HEK293 (cell line): ENCODE measurements at regions not wholly inside any gene's neighbourhood (a gene's known extent, or its start where the extent isn't known, plus 50 kb on each side); places are given as distances from the start of the nearest gene placed in this dataset.

Experiments
- CTCF ChIP-seq: fragments of 450-650 bp; formaldehyde crosslinking; IDR thresholded peaks from 2 replicates; pipeline ENCODE4 v1.5.1; 2016; ENCODE audit warnings: missing biosample characterization, missing genetic modification characterization
- KLF7 ChIP-seq: fragments of 450-650 bp; formaldehyde crosslinking; IDR thresholded peaks from 2 replicates; pipeline ENCODE4 v1.5.1; 2016; ENCODE audit warnings: missing biosample characterization, missing genetic modification characterization, borderline replicate concordance
- SALL2 ChIP-seq: fragments of 450-650 bp; formaldehyde crosslinking; IDR thresholded peaks from 2 replicates; pipeline ENCODE4 v1.5.0; 2017; ENCODE audit warnings: missing biosample characterization, mild to moderate bottlenecking, missing genetic modification characterization, borderline replicate concordance
- SETDB1 ChIP-seq: IDR thresholded peaks from one replicate; pipeline ENCODE4 v1.6.1; 2017; ENCODE audit warnings: mild to moderate bottlenecking, low read length, moderate library complexity, mixed read lengths; ENCODE audit not compliant: insufficient read length
- ZBTB1 ChIP-seq: fragments of 450-650 bp; formaldehyde crosslinking; IDR thresholded peaks from 2 replicates; pipeline ENCODE4 v1.5.1; 2016; ENCODE audit warnings: missing biosample characterization, missing genetic modification characterization
- ZBTB20 ChIP-seq: fragments of 450-650 bp; formaldehyde crosslinking; IDR thresholded peaks from 2 replicates; pipeline ENCODE4 v1.5.1; 2016; ENCODE audit warnings: missing biosample characterization, missing genetic modification characterization
- ZBTB49 ChIP-seq: fragments of 450-650 bp; formaldehyde crosslinking; IDR thresholded peaks from 2 replicates; pipeline ENCODE4 v1.5.1; 2016; ENCODE audit warnings: missing biosample characterization, missing genetic modification characterization, low read depth
- ZNF174 ChIP-seq: fragments of 450-650 bp; formaldehyde crosslinking; IDR thresholded peaks from 2 replicates; pipeline ENCODE4 v1.5.0; 2017; ENCODE audit warnings: missing biosample characterization, mild to moderate bottlenecking, missing genetic modification characterization
- ZNF24 ChIP-seq: fragments of 450-650 bp; formaldehyde crosslinking; IDR thresholded peaks from 2 replicates; pipeline ENCODE4 v1.5.1; 2016; ENCODE audit warnings: missing biosample characterization, missing genetic modification characterization
- ZNF449 ChIP-seq: fragments of 450-650 bp; formaldehyde crosslinking; IDR thresholded peaks from 2 replicates; pipeline ENCODE4 v1.5.1; 2017; ENCODE audit warnings: missing biosample characterization, mild to moderate bottlenecking, missing genetic modification characterization, moderate library complexity
- ZNF549 ChIP-seq: fragments of 450-650 bp; IDR thresholded peaks from 2 replicates; pipeline ENCODE4 v1.5.1; 2018; ENCODE audit warnings: missing biosample characterization, missing genetic modification characterization, mild to moderate bottlenecking, inconsistent platforms, moderate library complexity
- ZNF660 ChIP-seq: fragments of 450-650 bp; IDR thresholded peaks from 2 replicates; pipeline ENCODE4 v1.5.1; 2018; ENCODE audit warnings: missing biosample characterization, mild to moderate bottlenecking, missing genetic modification characterization
- ZNF701 ChIP-seq: fragments of 450-650 bp; formaldehyde crosslinking; IDR thresholded peaks from 2 replicates; pipeline ENCODE4 v1.5.1; 2016; ENCODE audit warnings: missing biosample characterization, missing genetic modification characterization
- ZNF768 ChIP-seq: fragments of 450-650 bp; formaldehyde crosslinking; IDR thresholded peaks from 2 replicates; pipeline ENCODE4 v1.5.1; 2018; ENCODE audit warnings: missing biosample characterization, mild to moderate bottlenecking, missing genetic modification characterization

- TF ChIP-seq CTCF (tag by site-specific recombination): no peak
- no peak for TF ChIP-seq ZNF174
- no peak for TF ChIP-seq ZNF701 (tag by site-specific recombination)
- TF ChIP-seq ZBTB20 (tag by site-specific recombination): no peak
- TF ChIP-seq ZNF549: no peak
- TF ChIP-seq ZNF24 (tag by site-specific recombination): no peak
- no peak for TF ChIP-seq ZNF449 (tag by site-specific recombination)
- TF ChIP-seq SETDB1: no peak
- no peak for TF ChIP-seq KLF7 (tag by site-specific recombination)
- no peak for TF ChIP-seq SALL2
- no peak for TF ChIP-seq ZNF660 (tag by site-specific recombination)
- no peak for TF ChIP-seq ZBTB49 (tag by site-specific recombination)
- no peak for TF ChIP-seq ZNF768 (tag by site-specific recombination)
- no peak for TF ChIP-seq ZBTB1 (tag by site-specific recombination)
Measured at GRCh38 chr4:81896936-81897335, 425.2 kb upstream of the RASGEF1B start.
